Omental fat pad (tissue), 3 donors: ENCODE measurements at regions not wholly inside any gene's neighbourhood (a gene's known extent, or its start where the extent isn't known, plus 50 kb on each side); places are given as distances from the start of the nearest gene placed in this dataset.

Experiments used
- ATAC-seq: fragments of 150-250 bp; one replicate; pipeline ENCODE4 v1.9.1; 2016; ENCODE audit warnings: mild to moderate bottlenecking, moderate library complexity; ENCODE audit not compliant: low FRiP score
- DNase-seq: peaks from one replicate; pipeline ENCODE4 v3.0.0-alpha.2; 2019; ENCODE audit warnings: low spot score
- CTCF ChIP-seq, 3 donors: fragments of 450-650 bp; IDR thresholded peaks; one replicate each; pipeline ENCODE4 v1.5.1; 2016 to 2017; ENCODE audit warnings: antibody characterized with exemption in 3 of 3, mild to moderate bottlenecking in 3 of 3, moderate library complexity in 2 of 3

GRCh38 chr1:118317842-118318614 lies 133.0 kb upstream of the SPAG17 start:
- no peak for TF ChIP-seq CTCF (IDR thresholded peaks at IDR 0.05)
- DNase-seq = no peak
- no peak for ATAC-seq

- TF ChIP-seq CTCF (IDR thresholded peaks at IDR 0.05) = no peak
- DNase-seq = no peak
- ATAC-seq = no peak
Observed at GRCh38 chr1:118306851-118307250, 121.8 kb upstream of the SPAG17 start.

- no peak for TF ChIP-seq CTCF (IDR thresholded peaks at IDR 0.05)
- no peak for ATAC-seq
- no peak for DNase-seq
Observed at GRCh38 chr1:118304722-118305359, 119.8 kb upstream of the SPAG17 start.

GRCh38 chr1:118303534-118303933 lies 118.5 kb upstream of the SPAG17 start:
- ATAC-seq (no peak), DNase-seq (no peak)
- TF ChIP-seq CTCF (IDR thresholded peaks at IDR 0.05) = no peak

- DNase-seq (no peak), ATAC-seq (no peak)
- TF ChIP-seq CTCF (IDR thresholded peaks at IDR 0.05) = no peak
Observed at GRCh38 chr1:118303064-118303463, 118.0 kb upstream of the SPAG17 start.

GRCh38 chr1:118302145-118302544 lies 117.1 kb upstream of the SPAG17 start:
- DNase-seq (no peak), ATAC-seq (no peak)
- TF ChIP-seq CTCF (IDR thresholded peaks at IDR 0.05) = no peak

GRCh38 chr1:118300808-118301207 lies 115.8 kb upstream of the SPAG17 start:
- TF ChIP-seq CTCF (IDR thresholded peaks at IDR 0.05) = no peak
- DNase-seq (no peak), ATAC-seq (no peak)
